Cerebellar cortex (tissue), 1 donor: ENCODE measurements at regions not wholly inside any gene's neighbourhood (a gene's known extent, or its start where the extent isn't known, plus 50 kb on each side); places are given as distances from the start of the nearest gene placed in this dataset.

Experiments
- DNase-seq: peaks from one replicate; pipeline ENCODE4 v3.0.0-alpha.2; 2015; ENCODE audit warnings: low spot score

- DNase-seq = no peak
Observed at GRCh38 chr17:33514369-33514768, 221.3 kb upstream of the ASIC2 start.

- DNase-seq = no peak
Observed at GRCh38 chr17:33515974-33516373, 222.9 kb upstream of the ASIC2 start.

GRCh38 chr17:33516645-33517044 is 223.6 kb upstream of the ASIC2 start:
- DNase-seq = no peak

- DNase-seq = no peak
Observed at GRCh38 chr17:33517746-33518145, 224.7 kb upstream of the ASIC2 start.

GRCh38 chr17:33519692-33520091 is 226.6 kb upstream of the ASIC2 start:
- no peak for DNase-seq

- DNase-seq = peak; percentile 33
Observed at GRCh38 chr17:33520426-33521330, 227.6 kb upstream of the ASIC2 start.

- DNase-seq = no peak
Observed at GRCh38 chr17:33521784-33522183, 228.7 kb upstream of the ASIC2 start.

- DNase-seq = no peak
Observed at GRCh38 chr17:33522623-33523022, 229.5 kb upstream of the ASIC2 start.

- no peak for DNase-seq
Observed at GRCh38 chr17:33523577-33523981, 230.5 kb upstream of the ASIC2 start.

GRCh38 chr17:33525186-33525585 is 232.1 kb upstream of the ASIC2 start:
- DNase-seq = no peak

GRCh38 chr17:33526717-33527116 is 233.6 kb upstream of the ASIC2 start:
- no peak for DNase-seq

GRCh38 chr17:33527290-33527689 is 234.2 kb upstream of the ASIC2 start:
- no peak for DNase-seq

- DNase-seq = no peak
Observed at GRCh38 chr17:33528846-33529245, 235.8 kb upstream of the ASIC2 start.

- no peak for DNase-seq
Observed at GRCh38 chr17:33529816-33530215, 236.7 kb upstream of the ASIC2 start.

- peak; percentile 63 for DNase-seq
Observed at GRCh38 chr17:33531311-33531710, 238.2 kb upstream of the ASIC2 start.

- DNase-seq = no peak
Observed at GRCh38 chr17:33534087-33534486, 241.0 kb upstream of the ASIC2 start.

- no peak for DNase-seq
Observed at GRCh38 chr17:33545124-33545523, 252.0 kb upstream of the ASIC2 start.

- DNase-seq = no peak
Observed at GRCh38 chr17:33550261-33550660, 257.2 kb upstream of the ASIC2 start.

GRCh38 chr17:33551075-33551474 is 258.0 kb upstream of the ASIC2 start:
- no peak for DNase-seq

- no peak for DNase-seq
Observed at GRCh38 chr17:33551911-33552310, 258.8 kb upstream of the ASIC2 start.

GRCh38 chr17:33560165-33560564 is 267.1 kb upstream of the ASIC2 start:
- DNase-seq = no peak

- DNase-seq = no peak
Observed at GRCh38 chr17:33560871-33561270, 267.8 kb upstream of the ASIC2 start.

GRCh38 chr17:33561569-33562334 is 268.7 kb upstream of the ASIC2 start:
- DNase-seq = no peak
